GM21723 (cell line): ENCODE measurements at regions not wholly inside any gene's neighbourhood (a gene's known extent, or its start where the extent isn't known, plus 50 kb on each side); places are given as distances from the start of the nearest gene placed in this dataset.
A peak's percentile ranks its signal among the peaks of the same experiment; 100 is the strongest.
"Not testable (repeated sequence)": the region's sequence is repeated elsewhere in the genome, so short reads cannot be mapped to it uniquely, and the experiment has no call there.

Experiments
- ATAC-seq: cut with Tn5 transposase; IDR thresholded peaks from one replicate; pipeline ENCODE4 v1.9.1; 2021; ENCODE audit warnings: mild to moderate bottlenecking, moderate library complexity; ENCODE audit not compliant: unreplicated experiment

GRCh38 chr6:144746902-144747469 lies 461.9 kb downstream of the UTRN start:
- no peak for ATAC-seq

GRCh38 chr6:144749263-144749662 lies 464.1 kb downstream of the UTRN start:
- no peak for ATAC-seq

GRCh38 chr6:144753023-144753705 lies 468.0 kb downstream of the UTRN start:
- peak; percentile 97 for ATAC-seq

- ATAC-seq: no peak
These were observed 471.3 kb downstream of the UTRN start for GRCh38 chr6:144756469-144756868.

- no peak for ATAC-seq
These were observed 472.2 kb downstream of the UTRN start for GRCh38 chr6:144757299-144757698.

GRCh38 chr6:144757730-144758129 lies 472.6 kb downstream of the UTRN start:
- ATAC-seq: no peak

GRCh38 chr6:144758602-144759001 lies 473.5 kb downstream of the UTRN start:
- ATAC-seq: no peak

- no peak for ATAC-seq
These were observed 477.3 kb downstream of the UTRN start for GRCh38 chr6:144762469-144762868.

- ATAC-seq: no peak
These were observed 481.9 kb downstream of the UTRN start for GRCh38 chr6:144767051-144767450.

GRCh38 chr6:144768551-144769075 lies 483.5 kb downstream of the UTRN start:
- no peak for ATAC-seq

GRCh38 chr6:144769142-144769541 lies 484.0 kb downstream of the UTRN start:
- ATAC-seq: no peak

- no peak for ATAC-seq
These were observed 491.1 kb downstream of the UTRN start for GRCh38 chr6:144776031-144776819.

GRCh38 chr6:144777249-144777648 lies 492.1 kb downstream of the UTRN start:
- ATAC-seq: no peak

GRCh38 chr6:144778056-144778455 lies 492.9 kb downstream of the UTRN start:
- no peak for ATAC-seq

GRCh38 chr6:144778773-144779492 lies 493.8 kb downstream of the UTRN start:
- ATAC-seq: peak; percentile 71

GRCh38 chr6:144781836-144782235 lies 496.7 kb downstream of the UTRN start:
- ATAC-seq: no peak

- no peak for ATAC-seq
These were observed 497.5 kb downstream of the UTRN start for GRCh38 chr6:144782634-144783033.

GRCh38 chr6:144785056-144785455 lies 499.9 kb downstream of the UTRN start:
- ATAC-seq: no peak

- ATAC-seq: no peak
These were observed 501.7 kb downstream of the UTRN start for GRCh38 chr6:144786825-144787224.

GRCh38 chr6:144793744-144794143 lies 508.6 kb downstream of the UTRN start:
- ATAC-seq: no peak

GRCh38 chr6:144795022-144795421 lies 509.9 kb downstream of the UTRN start:
- not testable (repeated sequence) for ATAC-seq
